ENCODE measurements at regions not wholly inside any gene's neighbourhood (a gene's known extent, or its start where the extent isn't known, plus 50 kb on each side); places are given as distances from the start of the nearest gene placed in this dataset.

- TF ChIP-seq POLR2AphosphoS5 (IDR thresholded peaks at IDR 0.05; ENCODE audit: insufficient read depth, low read depth, low read length) (no peak), POLR2A (IDR thresholded peaks at IDR 0.05; ENCODE audit: low read depth, low read length) (no peak), JUN (IDR thresholded peaks at IDR 0.05; ENCODE audit: borderline replicate concordance, insufficient read depth, insufficient read length, low read depth) (no peak), CTCF (IDR thresholded peaks at IDR 0.05; ENCODE audit: extremely low read depth in 1 of 2, insufficient read depth in 1 of 2, low read depth in 1 of 2, low read length in 2 of 2) (no peak), MAX (IDR thresholded peaks at IDR 0.05; ENCODE audit: insufficient read depth, insufficient read length) (no peak), EZH2 (IDR thresholded peaks at IDR 0.05; ENCODE audit: borderline replicate concordance, low read depth, low read length, severe bottlenecking) (no peak), MYC (IDR thresholded peaks at IDR 0.05; ENCODE audit: low read depth, low read length) (no peak), FOS (IDR thresholded peaks at IDR 0.05; ENCODE audit: borderline replicate concordance, insufficient read depth, low read length) (no peak), GATA2 (IDR thresholded peaks at IDR 0.05; ENCODE audit: insufficient read depth, insufficient read length, low read depth, low read length) (no peak)
Observed at GRCh38 chr16:5678371-5678770, 580.8 kb upstream of the EEF2KMT start.
